ENCODE measurements at regions not wholly inside any gene's neighbourhood (a gene's known extent, or its start where the extent isn't known, plus 50 kb on each side); places are given as distances from the start of the nearest gene placed in this dataset.

DNA sequence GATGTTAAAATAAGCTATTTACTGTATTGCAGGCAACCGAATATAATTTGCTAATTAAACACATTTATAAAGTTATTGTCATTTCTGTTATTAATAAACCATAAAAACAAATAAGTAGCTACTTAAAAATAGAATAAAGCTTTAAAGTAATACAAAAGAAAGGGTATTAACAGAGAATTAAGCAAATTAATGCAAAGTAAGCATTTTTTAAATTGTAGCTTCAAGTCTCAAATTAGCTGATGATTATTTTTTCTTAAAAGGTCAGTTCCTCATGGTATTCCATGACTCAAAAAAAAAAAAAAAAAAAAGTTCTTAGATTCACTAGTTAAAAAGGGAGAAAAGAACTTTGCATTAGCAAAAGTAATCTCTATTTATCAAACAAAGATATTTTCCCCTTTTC is 292.5 kb downstream of the SLITRK1 start:
- Mint-ChIP-seq H3K4me1 (no peaks in the 10 kb centered on the region), H3K27me3 (no peaks in the 10 kb centered on the region), H3K27ac (no peak overlapping the region), H3K9me3 (peaks cover 3% of the 10 kb centered on the region), H3K36me3 (no peaks in the 10 kb centered on the region), H3K4me3 (no peak overlapping the region)
- no peak for ATAC-seq

GRCh38 chr13:83577183-83577582 is 305.1 kb downstream of the SLITRK1 start:
- Mint-ChIP-seq H3K4me3 (no peak overlapping the region), H3K36me3 (no peaks in the 10 kb centered on the region), H3K4me1 (no peaks in the 10 kb centered on the region), H3K27me3 (no peaks in the 10 kb centered on the region), H3K9me3 (peaks cover 13% of the 10 kb centered on the region), H3K27ac (no peak overlapping the region)
- no peak for ATAC-seq

GRCh38 chr13:83568019-83568418 is 314.3 kb downstream of the SLITRK1 start:
- ATAC-seq = no peak
- no peak overlapping the region for H3K27ac Mint-ChIP-seq
- H3K27me3 Mint-ChIP-seq = no peaks in the 10 kb centered on the region

GRCh38 chr13:83563499-83563898 is 318.8 kb downstream of the SLITRK1 start:
- ATAC-seq = no peak
- no peaks in the 10 kb centered on the region for H3K4me1 Mint-ChIP-seq
- H3K4me3 Mint-ChIP-seq = no peak overlapping the region
- no peaks in the 10 kb centered on the region for H3K27me3 Mint-ChIP-seq
- H3K27ac Mint-ChIP-seq = no peak overlapping the region
- H3K36me3 Mint-ChIP-seq = no peaks in the 10 kb centered on the region
- H3K9me3 Mint-ChIP-seq = peaks cover 4% of the 10 kb centered on the region

More at GRCh38 chr13:83568019-83568418, 314.3 kb downstream of the SLITRK1 start:
- peaks cover 7% of the 10 kb centered on the region for H3K9me3 Mint-ChIP-seq
- H3K4me3 Mint-ChIP-seq = no peak overlapping the region
- H3K4me1 Mint-ChIP-seq = no peaks in the 10 kb centered on the region
- no peaks in the 10 kb centered on the region for H3K36me3 Mint-ChIP-seq

DNA sequence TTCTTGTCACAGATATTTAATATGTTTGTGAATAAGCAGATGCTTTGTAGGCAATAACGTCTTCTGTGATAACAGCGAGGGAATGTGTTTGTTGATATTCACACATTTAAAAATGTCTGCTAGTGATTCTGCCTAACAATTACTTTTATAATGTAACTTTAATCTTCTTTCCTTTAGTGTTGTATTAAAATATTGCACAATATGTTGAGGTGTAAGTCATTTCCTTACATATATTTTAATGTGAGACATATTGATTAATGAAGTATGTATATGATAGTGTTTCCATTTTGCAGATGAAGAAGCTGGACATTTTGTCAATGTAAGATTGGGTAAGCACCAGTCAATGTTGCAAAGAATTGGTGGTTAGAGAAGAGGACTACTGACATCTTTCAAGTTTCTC is 324.4 kb downstream of the SLITRK1 start:
- H3K36me3 Mint-ChIP-seq = no peaks in the 10 kb centered on the region
- no peaks in the 10 kb centered on the region for H3K4me1 Mint-ChIP-seq
- no peak overlapping the region for H3K27ac Mint-ChIP-seq
- no peak for ATAC-seq
- H3K4me3 Mint-ChIP-seq = no peak overlapping the region
- peaks cover 7% of the 10 kb centered on the region for H3K9me3 Mint-ChIP-seq
- H3K27me3 Mint-ChIP-seq = no peaks in the 10 kb centered on the region

DNA sequence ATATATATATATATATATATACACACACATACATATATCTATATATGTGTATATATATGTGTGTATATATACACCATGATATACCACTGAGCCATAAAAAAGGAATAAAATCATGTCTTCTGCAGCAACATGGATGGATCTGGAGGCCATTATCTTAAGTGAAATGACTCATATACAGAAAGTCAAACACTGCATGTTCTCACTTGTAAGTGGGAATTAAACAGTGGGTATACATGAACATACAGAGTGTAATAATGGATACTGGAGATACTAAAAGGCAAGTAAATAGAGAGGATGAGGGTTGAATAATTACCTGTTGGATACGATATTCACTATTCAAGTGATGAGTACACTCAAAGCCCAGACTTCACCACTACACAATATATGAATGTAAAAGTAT is 332.6 kb downstream of the SLITRK1 start:
- H3K36me3 Mint-ChIP-seq = no peaks in the 10 kb centered on the region
- H3K4me1 Mint-ChIP-seq = no peaks in the 10 kb centered on the region
- H3K27ac Mint-ChIP-seq = no peak overlapping the region
- H3K9me3 Mint-ChIP-seq = peaks cover 2% of the 10 kb centered on the region
- ATAC-seq = no peak
- no peak overlapping the region for H3K4me3 Mint-ChIP-seq
- no peaks in the 10 kb centered on the region for H3K27me3 Mint-ChIP-seq

DNA sequence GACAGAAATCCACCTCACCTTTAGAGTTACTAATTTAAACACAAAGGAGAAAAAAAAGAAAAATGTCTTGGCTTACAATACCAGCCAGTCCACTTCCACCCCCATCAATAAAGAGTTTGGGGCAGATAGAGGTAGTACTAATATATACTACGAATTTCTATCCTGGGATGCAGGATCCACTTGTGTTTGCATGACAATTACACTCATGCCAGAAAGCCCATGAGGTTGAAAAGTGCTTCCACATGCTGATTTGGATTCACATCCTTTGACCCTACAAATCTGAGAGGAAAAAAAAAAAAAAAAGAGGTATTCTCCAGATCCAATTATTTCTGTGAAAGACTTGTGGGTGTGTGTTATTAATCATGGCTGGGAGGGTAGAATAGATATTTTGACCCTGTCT is 335.2 kb downstream of the SLITRK1 start:
- ATAC-seq = no peak
- no peak overlapping the region for H3K27ac Mint-ChIP-seq
- peaks cover 2% of the 10 kb centered on the region for H3K9me3 Mint-ChIP-seq
- no peaks in the 10 kb centered on the region for H3K27me3 Mint-ChIP-seq
- no peaks in the 10 kb centered on the region for H3K36me3 Mint-ChIP-seq
- no peaks in the 10 kb centered on the region for H3K4me1 Mint-ChIP-seq
- no peak overlapping the region for H3K4me3 Mint-ChIP-seq

GRCh38 chr13:83546476-83546875 is 335.8 kb downstream of the SLITRK1 start:
- Mint-ChIP-seq H3K36me3 (no peaks in the 10 kb centered on the region), H3K4me3 (no peak overlapping the region), H3K27ac (no peak overlapping the region), H3K4me1 (no peaks in the 10 kb centered on the region), H3K27me3 (no peaks in the 10 kb centered on the region), H3K9me3 (peaks cover 5% of the 10 kb centered on the region)
- ATAC-seq = no peak

DNA sequence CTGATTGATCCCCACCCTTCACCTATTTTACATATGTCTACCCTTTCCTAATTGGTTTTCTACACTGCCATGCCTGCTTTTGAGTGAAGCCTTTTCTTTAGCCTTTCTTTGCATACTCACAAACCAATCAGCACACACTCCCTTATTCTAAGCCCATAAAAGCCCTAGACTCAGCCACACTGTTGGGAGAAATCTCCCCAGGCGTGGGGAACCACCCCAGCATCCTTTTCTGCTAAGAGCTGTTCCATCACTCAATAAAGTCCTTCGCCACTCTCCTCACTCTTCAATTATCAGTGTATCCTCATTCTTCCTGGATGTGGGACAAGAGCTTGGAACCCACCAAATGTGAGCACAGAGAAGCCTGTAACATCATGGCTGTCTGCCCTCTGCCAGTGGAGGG is 343.6 kb downstream of the SLITRK1 start:
- H3K27me3 Mint-ChIP-seq = no peaks in the 10 kb centered on the region
- peaks cover 19% of the 10 kb centered on the region for H3K9me3 Mint-ChIP-seq
- H3K4me1 Mint-ChIP-seq = no peaks in the 10 kb centered on the region
- H3K36me3 Mint-ChIP-seq = no peaks in the 10 kb centered on the region
- H3K4me3 Mint-ChIP-seq = no peak overlapping the region
- no peak overlapping the region for H3K27ac Mint-ChIP-seq
- ATAC-seq = no peak

DNA sequence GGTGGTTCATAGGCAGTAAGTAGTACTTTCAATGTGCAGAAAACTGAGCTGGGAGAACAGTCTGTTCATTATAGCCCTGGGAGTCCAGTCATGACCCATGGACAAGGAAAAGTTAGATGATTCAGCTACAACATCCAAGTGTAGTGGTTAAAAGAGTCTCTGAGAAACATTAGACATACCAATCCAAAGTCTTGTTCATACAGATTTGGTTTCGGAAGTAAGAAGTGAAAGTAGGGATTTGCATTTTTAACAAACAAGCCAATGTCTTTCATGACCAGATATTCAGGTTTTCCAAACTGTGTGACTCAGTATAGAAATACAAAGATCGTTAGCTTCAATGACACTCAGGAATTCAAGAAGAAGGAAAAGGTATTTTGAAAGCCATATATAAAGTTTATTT is 345.3 kb downstream of the SLITRK1 start:
- Mint-ChIP-seq H3K27ac (no peak overlapping the region), H3K27me3 (no peaks in the 10 kb centered on the region), H3K4me3 (no peak overlapping the region), H3K36me3 (no peaks in the 10 kb centered on the region), H3K9me3 (peaks cover 18% of the 10 kb centered on the region), H3K4me1 (no peaks in the 10 kb centered on the region)
- ATAC-seq = no peak

DNA sequence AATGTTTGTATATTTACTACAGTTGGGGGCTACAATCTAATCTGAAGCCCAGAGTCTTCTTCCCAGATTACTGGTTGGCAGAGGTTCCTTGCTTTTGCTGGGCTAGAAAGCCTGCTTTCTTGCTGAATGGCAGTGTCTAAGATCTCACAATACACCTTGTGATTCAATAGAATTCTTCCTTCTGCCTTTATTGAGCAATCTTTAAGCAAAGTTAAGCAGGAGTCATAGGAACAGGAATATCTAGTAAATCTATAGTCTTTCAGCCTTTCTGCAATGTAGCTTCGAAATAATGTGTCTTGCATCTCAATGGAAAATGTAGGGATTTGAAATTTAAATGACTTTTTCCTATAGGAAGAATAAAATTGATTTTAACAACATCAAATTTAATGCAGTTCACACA is 346.1 kb downstream of the SLITRK1 start:
- peaks cover 16% of the 10 kb centered on the region for H3K9me3 Mint-ChIP-seq
- no peak overlapping the region for H3K27ac Mint-ChIP-seq
- no peaks in the 10 kb centered on the region for H3K4me1 Mint-ChIP-seq
- no peak for ATAC-seq
- H3K27me3 Mint-ChIP-seq = no peaks in the 10 kb centered on the region
- H3K36me3 Mint-ChIP-seq = no peaks in the 10 kb centered on the region
- H3K4me3 Mint-ChIP-seq = no peak overlapping the region

- no peak for ATAC-seq
- Mint-ChIP-seq H3K4me1 (no peaks in the 10 kb centered on the region), H3K9me3 (peaks cover 5% of the 10 kb centered on the region), H3K4me3 (no peak overlapping the region), H3K27ac (no peak overlapping the region), H3K36me3 (no peaks in the 10 kb centered on the region), H3K27me3 (no peaks in the 10 kb centered on the region)
Observed at GRCh38 chr13:83532809-83533208, 349.5 kb downstream of the SLITRK1 start.

GRCh38 chr13:83531022-83531421 is 351.3 kb downstream of the SLITRK1 start:
- peaks cover 5% of the 10 kb centered on the region for H3K9me3 Mint-ChIP-seq
- no peaks in the 10 kb centered on the region for H3K4me1 Mint-ChIP-seq
- H3K36me3 Mint-ChIP-seq = no peaks in the 10 kb centered on the region
- H3K4me3 Mint-ChIP-seq = no peak overlapping the region
- no peaks in the 10 kb centered on the region for H3K27me3 Mint-ChIP-seq
- no peak overlapping the region for H3K27ac Mint-ChIP-seq
- no peak for ATAC-seq

- no peaks in the 10 kb centered on the region for H3K27me3 Mint-ChIP-seq
Observed at GRCh38 chr13:83516781-83517180, 365.5 kb downstream of the SLITRK1 start.

DNA sequence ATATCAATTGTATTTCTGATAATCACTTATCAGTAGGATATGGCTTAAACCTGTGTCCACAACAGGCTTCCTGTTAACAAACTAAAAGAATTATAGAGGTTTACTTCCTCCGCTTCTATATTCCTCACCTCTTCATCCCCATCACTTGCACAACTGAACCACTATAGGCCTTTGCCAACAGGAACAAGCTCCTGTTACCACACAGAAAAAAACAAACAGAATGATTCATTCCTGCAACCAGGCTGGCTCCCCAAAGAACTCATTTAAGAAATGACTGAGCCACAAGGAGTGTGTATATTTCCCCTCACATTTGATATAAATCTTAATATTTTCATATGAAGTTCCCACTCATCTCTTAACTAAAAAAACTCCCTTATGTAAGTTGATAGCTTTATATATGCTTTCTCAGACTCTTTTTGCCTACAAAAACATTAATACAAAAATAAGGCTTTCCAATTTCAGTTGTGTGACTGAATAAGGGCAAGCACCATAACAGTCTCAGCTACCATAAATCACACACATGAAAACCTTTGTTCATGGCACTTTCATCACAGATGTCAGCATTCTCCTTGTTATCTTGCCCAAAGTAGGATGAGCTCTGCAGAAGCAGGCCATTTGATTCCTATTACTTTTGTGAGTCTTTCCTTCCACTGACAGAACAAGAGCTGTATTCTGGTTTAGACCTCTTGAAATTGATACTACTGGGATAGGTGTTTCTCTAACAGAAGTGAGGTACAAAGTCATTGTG is 366.8 kb downstream of the SLITRK1 start:
- no peaks in the 10 kb centered on the region for H3K27me3 Mint-ChIP-seq
- no peak for ATAC-seq
- no peaks in the 10 kb centered on the region for H3K4me1 Mint-ChIP-seq

More at GRCh38 chr13:83516781-83517180, 365.5 kb downstream of the SLITRK1 start:
- ATAC-seq = no peak
- Mint-ChIP-seq H3K4me1 (no peaks in the 10 kb centered on the region), H3K4me3 (no peak overlapping the region), H3K36me3 (no peaks in the 10 kb centered on the region), H3K9me3 (no peaks in the 10 kb centered on the region), H3K27ac (no peak overlapping the region)

GRCh38 chr13:83508771-83509301 is 373.4 kb downstream of the SLITRK1 start:
- Mint-ChIP-seq H3K9me3 (peaks cover 2% of the 10 kb centered on the region), H3K27me3 (no peaks in the 10 kb centered on the region), H3K27ac (no peak overlapping the region), H3K36me3 (no peaks in the 10 kb centered on the region), H3K4me1 (no peaks in the 10 kb centered on the region), H3K4me3 (no peak overlapping the region)
- ATAC-seq = no peak

More for the DNA sequence above, 366.8 kb downstream of the SLITRK1 start:
- H3K4me3 Mint-ChIP-seq = no peak overlapping the region
- no peak overlapping the region for H3K27ac Mint-ChIP-seq
- H3K36me3 Mint-ChIP-seq = no peaks in the 10 kb centered on the region
- H3K9me3 Mint-ChIP-seq = peaks cover 2% of the 10 kb centered on the region
